ENCODE measurements at regions not wholly inside any gene's neighbourhood (a gene's known extent, or its start where the extent isn't known, plus 50 kb on each side); places are given as distances from the start of the nearest gene placed in this dataset.

DNA sequence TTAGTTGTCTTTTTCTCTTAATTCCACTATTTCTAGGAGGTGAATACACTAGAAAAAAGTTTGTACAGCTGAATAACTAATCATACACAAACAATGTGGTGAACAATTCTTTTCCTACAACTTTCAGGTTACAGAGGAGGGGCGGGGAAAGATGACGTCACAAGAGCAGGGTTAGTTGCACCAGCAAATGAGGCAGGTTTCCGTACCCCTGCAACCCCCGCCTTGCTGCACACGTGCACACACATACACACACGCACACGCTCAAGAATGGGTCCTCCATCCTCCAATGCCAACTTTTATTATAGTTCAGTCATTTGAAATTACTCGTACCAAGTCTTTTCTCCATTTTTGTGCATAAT, 122.8 kb downstream of the ARL4C start:
- Histone ChIP-seq H3K14ac (ENCODE audit: insufficient read depth, low read length) (no peak overlapping the region), H3K4ac (ENCODE audit: low read depth, low read length) (no peak overlapping the region), H2BK120ac (ENCODE audit: low read depth, low read length, poor library complexity, severe bottlenecking) (no peak overlapping the region), H3K9me3 (ENCODE audit: control insufficient read depth, low read depth, low read length) (no peaks in the 10 kb centered on the region), H3K18ac (ENCODE audit: insufficient read length, low read depth, low read length) (no peak overlapping the region), H4K5ac (ENCODE audit: insufficient read length, low read depth, low read length) (no peak overlapping the region), H3K79me1 (ENCODE audit: insufficient read depth, low read depth, low read length, poor library complexity, severe bottlenecking) (no peaks in the 10 kb centered on the region), H4K91ac (ENCODE audit: insufficient read length, low read depth, low read length) (no peak overlapping the region), H2BK15ac (ENCODE audit: low read depth, low read length) (no peak overlapping the region), H2BK20ac (ENCODE audit: low read depth, low read length, poor library complexity, severe bottlenecking) (no peak overlapping the region), H4K20me1 (ENCODE audit: control insufficient read depth, insufficient read depth, insufficient read length) (no peaks in the 10 kb centered on the region), H3K79me2 (ENCODE audit: insufficient read depth, low read length) (no peaks in the 10 kb centered on the region), H3K56ac (ENCODE audit: insufficient read length, low read depth, low read length) (no peak overlapping the region), H3K23me2 (ENCODE audit: insufficient read length, low read depth, low read length, poor library complexity, severe bottlenecking) (no peaks in the 10 kb centered on the region), H3K9ac (ENCODE audit: extremely low read depth, insufficient read length, low read length) (no peak overlapping the region), H3K27ac (ENCODE audit: insufficient read length, low read depth, low read length) (no peak overlapping the region), H2AFZ (ENCODE audit: low read length) (no peak overlapping the region), H2AK5ac (ENCODE audit: insufficient read length, low read length) (no peak overlapping the region), H3K4me2 (ENCODE audit: insufficient read depth, insufficient read length, low read length) (no peak overlapping the region), H3K4me1 (ENCODE audit: insufficient read depth, low read length) (0 out of 2 replicates have a peak, but pooled peaks cover 3% of the 10 kb centered on the region), H3K23ac (ENCODE audit: insufficient read length, low read depth, low read length) (no peak overlapping the region), H4K8ac (replicated peaks; ENCODE audit: insufficient read length, low read depth, low read length) (no peak overlapping the region), H3T11ph (ENCODE audit: low read length) (no peak overlapping the region), H2BK5ac (ENCODE audit: insufficient read length, low read length) (no peak overlapping the region), H2BK12ac (ENCODE audit: insufficient read length, low read depth, low read length) (no peak overlapping the region), H3K27me3 (ENCODE audit: insufficient read depth, low read length) (no peaks in the 10 kb centered on the region)
- H3K4me3 Mint-ChIP-seq: no peak overlapping the region
- no CpG with 5 or more reads among the region's 8 CpGs for WGBS (ENCODE audit: extremely low coverage, insufficient read length, low lambda C conversion rate)
- H3K36me3 Mint-ChIP-seq (ENCODE audit: insufficient read depth in 1 of 3, low read depth in 3 of 3): no peaks in the 10 kb centered on the region
- no peak for DNase-seq
- H3K27me3 Mint-ChIP-seq (ENCODE audit: low read depth): peaks cover 6% of the 10 kb centered on the region
- TF ChIP-seq, protein P1, sequence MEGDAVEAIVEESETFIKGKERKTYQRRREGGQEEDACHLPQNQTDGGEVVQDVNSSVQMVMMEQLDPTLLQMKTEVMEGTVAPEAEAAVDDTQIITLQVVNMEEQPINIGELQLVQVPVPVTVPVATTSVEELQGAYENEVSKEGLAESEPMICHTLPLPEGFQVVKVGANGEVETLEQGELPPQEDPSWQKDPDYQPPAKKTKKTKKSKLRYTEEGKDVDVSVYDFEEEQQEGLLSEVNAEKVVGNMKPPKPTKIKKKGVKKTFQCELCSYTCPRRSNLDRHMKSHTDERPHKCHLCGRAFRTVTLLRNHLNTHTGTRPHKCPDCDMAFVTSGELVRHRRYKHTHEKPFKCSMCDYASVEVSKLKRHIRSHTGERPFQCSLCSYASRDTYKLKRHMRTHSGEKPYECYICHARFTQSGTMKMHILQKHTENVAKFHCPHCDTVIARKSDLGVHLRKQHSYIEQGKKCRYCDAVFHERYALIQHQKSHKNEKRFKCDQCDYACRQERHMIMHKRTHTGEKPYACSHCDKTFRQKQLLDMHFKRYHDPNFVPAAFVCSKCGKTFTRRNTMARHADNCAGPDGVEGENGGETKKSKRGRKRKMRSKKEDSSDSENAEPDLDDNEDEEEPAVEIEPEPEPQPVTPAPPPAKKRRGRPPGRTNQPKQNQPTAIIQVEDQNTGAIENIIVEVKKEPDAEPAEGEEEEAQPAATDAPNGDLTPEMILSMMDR (conservative IDR thresholded peaks at IDR 0.05): no peak
- H3K4me1 Mint-ChIP-seq: peaks cover 11 to 14% of the 10 kb centered on the region in 2 experiments
- H3K27ac Mint-ChIP-seq: no peak overlapping the region
- H3K9me3 Mint-ChIP-seq: no peaks in the 10 kb centered on the region; a peak in 1 of 5 replicates

Measured in H9 (cell line).